Ishikawa (cell line): ENCODE measurements at regions not wholly inside any gene's neighbourhood (a gene's known extent, or its start where the extent isn't known, plus 50 kb on each side); places are given as distances from the start of the nearest gene placed in this dataset.

Source experiments
- CEBPB ChIP-seq: IDR thresholded peaks from 2 replicates; pipeline ENCODE4 v1.6.1; 2012
- CREB1 ChIP-seq: IDR thresholded peaks from 2 replicates; pipeline ENCODE4 v1.6.1; 2012; ENCODE audit warnings: low read depth
- EGR1 ChIP-seq: IDR thresholded peaks from 2 replicates; pipeline ENCODE4 v1.6.1; 2012
- EP300 ChIP-seq: IDR thresholded peaks from 2 replicates; pipeline ENCODE4 v1.6.1; 2012; ENCODE audit warnings: borderline replicate concordance
- FOXM1 ChIP-seq: IDR thresholded peaks from 2 replicates; pipeline ENCODE4 v1.6.1; 2012; ENCODE audit warnings: low read depth, borderline replicate concordance
- NFIC ChIP-seq: IDR thresholded peaks from 2 replicates; pipeline ENCODE4 v1.6.1; 2012
- RAD21 ChIP-seq: IDR thresholded peaks from 2 replicates; pipeline ENCODE4 v1.6.1; 2012; ENCODE audit warnings: low read depth
- TAF1 ChIP-seq: IDR thresholded peaks from 2 replicates; pipeline ENCODE4 v1.6.1; 2012; ENCODE audit warnings: low read depth, mild to moderate bottlenecking
- TCF12 ChIP-seq: IDR thresholded peaks from 2 replicates; pipeline ENCODE4 v1.6.1; 2012; ENCODE audit warnings: low read depth
- TEAD4 ChIP-seq: IDR thresholded peaks from 2 replicates; pipeline ENCODE4 v1.6.1; 2012
- YY1 ChIP-seq: IDR thresholded peaks from 2 replicates; pipeline ENCODE4 v1.6.1; 2012; ENCODE audit warnings: low read depth
- ZBTB7A ChIP-seq: IDR thresholded peaks from 2 replicates; pipeline ENCODE4 v1.6.1; 2012; ENCODE audit warnings: low read depth
- TF ChIP-seq, protein P1 (sequence below): IDR thresholded peaks from 2 replicates; pipeline ENCODE4 v1.6.1; 2012
- TF ChIP-seq, protein P2 (sequence below): IDR thresholded peaks from 2 replicates; pipeline ENCODE4 v1.6.1; 2012; ENCODE audit warnings: low read depth, mild to moderate bottlenecking
- TF ChIP-seq, protein P3 (sequence below): IDR thresholded peaks from 2 replicates; pipeline ENCODE4 v1.6.1; 2012

DNA sequence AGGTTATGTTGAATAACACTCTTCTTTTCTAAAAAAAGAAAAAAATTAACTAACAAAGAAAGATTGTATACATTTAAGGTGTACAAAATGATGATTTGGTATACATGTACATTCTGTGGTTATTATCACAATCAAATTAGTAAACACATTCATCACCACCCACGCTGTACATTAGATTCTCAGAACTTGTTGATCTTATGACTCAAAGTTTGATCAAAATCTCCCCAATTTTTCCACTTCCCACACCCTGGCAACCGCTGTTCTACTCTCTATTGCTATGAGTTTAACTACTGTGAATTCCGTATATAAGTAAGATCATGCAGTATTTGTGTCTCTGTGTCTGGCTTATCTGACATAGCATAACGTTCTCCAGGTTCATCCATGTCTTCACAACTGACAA lies 469.5 kb upstream of the CHRM3 start:
- no peak for TF ChIP-seq TCF12
- TF ChIP-seq TAF1 = no peak
- TF ChIP-seq TEAD4 = no peak
- TF ChIP-seq, protein P1, sequence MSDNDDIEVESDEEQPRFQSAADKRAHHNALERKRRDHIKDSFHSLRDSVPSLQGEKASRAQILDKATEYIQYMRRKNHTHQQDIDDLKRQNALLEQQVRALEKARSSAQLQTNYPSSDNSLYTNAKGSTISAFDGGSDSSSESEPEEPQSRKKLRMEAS = no peak
- no peak for TF ChIP-seq NFIC
- TF ChIP-seq EGR1 = no peak
- TF ChIP-seq, protein P2, sequence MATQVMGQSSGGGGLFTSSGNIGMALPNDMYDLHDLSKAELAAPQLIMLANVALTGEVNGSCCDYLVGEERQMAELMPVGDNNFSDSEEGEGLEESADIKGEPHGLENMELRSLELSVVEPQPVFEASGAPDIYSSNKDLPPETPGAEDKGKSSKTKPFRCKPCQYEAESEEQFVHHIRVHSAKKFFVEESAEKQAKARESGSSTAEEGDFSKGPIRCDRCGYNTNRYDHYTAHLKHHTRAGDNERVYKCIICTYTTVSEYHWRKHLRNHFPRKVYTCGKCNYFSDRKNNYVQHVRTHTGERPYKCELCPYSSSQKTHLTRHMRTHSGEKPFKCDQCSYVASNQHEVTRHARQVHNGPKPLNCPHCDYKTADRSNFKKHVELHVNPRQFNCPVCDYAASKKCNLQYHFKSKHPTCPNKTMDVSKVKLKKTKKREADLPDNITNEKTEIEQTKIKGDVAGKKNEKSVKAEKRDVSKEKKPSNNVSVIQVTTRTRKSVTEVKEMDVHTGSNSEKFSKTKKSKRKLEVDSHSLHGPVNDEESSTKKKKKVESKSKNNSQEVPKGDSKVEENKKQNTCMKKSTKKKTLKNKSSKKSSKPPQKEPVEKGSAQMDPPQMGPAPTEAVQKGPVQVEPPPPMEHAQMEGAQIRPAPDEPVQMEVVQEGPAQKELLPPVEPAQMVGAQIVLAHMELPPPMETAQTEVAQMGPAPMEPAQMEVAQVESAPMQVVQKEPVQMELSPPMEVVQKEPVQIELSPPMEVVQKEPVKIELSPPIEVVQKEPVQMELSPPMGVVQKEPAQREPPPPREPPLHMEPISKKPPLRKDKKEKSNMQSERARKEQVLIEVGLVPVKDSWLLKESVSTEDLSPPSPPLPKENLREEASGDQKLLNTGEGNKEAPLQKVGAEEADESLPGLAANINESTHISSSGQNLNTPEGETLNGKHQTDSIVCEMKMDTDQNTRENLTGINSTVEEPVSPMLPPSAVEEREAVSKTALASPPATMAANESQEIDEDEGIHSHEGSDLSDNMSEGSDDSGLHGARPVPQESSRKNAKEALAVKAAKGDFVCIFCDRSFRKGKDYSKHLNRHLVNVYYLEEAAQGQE = no peak
- no peak for TF ChIP-seq FOXM1
- no peak for TF ChIP-seq CEBPB
- TF ChIP-seq YY1 = no peak
- TF ChIP-seq ZBTB7A = no peak
- no peak for TF ChIP-seq EP300
- TF ChIP-seq CREB1 = no peak
- TF ChIP-seq RAD21 = no peak
- TF ChIP-seq, protein P3, sequence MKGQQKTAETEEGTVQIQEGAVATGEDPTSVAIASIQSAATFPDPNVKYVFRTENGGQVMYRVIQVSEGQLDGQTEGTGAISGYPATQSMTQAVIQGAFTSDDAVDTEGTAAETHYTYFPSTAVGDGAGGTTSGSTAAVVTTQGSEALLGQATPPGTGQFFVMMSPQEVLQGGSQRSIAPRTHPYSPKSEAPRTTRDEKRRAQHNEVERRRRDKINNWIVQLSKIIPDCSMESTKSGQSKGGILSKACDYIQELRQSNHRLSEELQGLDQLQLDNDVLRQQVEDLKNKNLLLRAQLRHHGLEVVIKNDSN = no peak

DNA sequence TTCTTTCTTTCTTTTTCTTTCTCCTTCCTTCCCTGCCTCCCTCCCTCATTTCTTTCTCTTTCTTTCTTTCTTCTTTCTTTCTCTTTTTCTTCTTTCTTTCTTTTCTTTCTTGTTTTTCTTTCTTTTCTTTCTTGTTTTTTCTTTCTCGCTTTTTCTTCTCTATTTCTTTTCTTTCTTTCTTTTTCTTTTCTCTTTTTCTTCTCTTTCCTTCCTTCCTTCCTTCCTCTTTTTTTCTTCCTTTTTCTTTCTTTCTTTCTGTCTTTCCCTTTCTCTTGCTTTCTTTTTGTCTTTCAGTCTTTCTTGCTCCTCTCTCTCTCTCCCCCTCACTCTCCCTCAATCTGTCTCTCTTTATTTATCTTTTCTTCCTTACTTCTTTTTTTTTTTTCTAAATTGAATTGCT lies 472.0 kb upstream of the CHRM3 start:
- TF ChIP-seq EP300 = no peak
- TF ChIP-seq, protein P2 = no peak
- TF ChIP-seq CEBPB = no peak
- TF ChIP-seq NFIC = no peak
- no peak for TF ChIP-seq EGR1
- TF ChIP-seq, protein P1 = no peak
- no peak for TF ChIP-seq TEAD4
- no peak for TF ChIP-seq YY1

DNA sequence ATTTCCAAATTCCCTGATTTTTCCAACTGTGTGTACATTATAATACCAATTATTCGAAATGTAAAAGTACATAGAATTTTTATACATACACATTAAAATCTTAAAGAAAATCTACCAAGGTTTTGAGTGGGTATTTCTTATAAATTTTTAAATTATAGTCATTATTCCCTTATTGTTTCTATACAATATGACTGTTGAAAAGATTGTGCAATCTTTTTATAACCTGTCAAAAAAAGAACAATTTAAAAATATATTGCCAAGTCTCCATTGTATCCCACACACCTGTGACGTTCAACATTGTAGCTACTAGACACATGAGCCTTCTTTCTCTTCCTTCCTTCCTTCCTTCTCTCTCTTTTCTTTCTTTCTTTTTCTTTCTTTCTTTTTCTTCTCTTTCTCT lies 473.2 kb upstream of the CHRM3 start:
- no peak for TF ChIP-seq CEBPB
- TF ChIP-seq CREB1 = no peak
- TF ChIP-seq, protein P3 = no peak
- TF ChIP-seq EP300 = no peak
- no peak for TF ChIP-seq ZBTB7A
- no peak for TF ChIP-seq TCF12
- no peak for TF ChIP-seq TAF1
- no peak for TF ChIP-seq RAD21
- TF ChIP-seq, protein P1 = no peak
- no peak for TF ChIP-seq NFIC

DNA sequence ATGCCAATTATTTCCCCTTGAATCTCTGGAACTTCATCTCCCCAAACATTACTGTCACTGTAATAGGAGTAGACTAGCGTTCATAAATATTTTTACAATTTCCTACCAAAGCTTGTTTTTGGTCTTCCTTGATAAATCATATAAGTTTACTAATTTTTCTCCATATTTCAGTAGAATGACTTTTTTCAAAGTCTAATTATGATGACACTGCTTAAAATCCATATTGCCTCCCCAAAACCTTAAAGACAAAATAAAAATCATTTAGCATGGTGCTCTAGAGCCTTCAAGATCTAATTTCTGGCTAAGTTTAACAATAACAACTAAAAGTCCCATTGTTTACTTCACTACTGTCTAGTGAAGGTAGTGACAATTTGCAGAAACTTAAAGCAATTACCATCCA lies 474.2 kb upstream of the CHRM3 start:
- TF ChIP-seq, protein P1 = no peak
- no peak for TF ChIP-seq TCF12

DNA sequence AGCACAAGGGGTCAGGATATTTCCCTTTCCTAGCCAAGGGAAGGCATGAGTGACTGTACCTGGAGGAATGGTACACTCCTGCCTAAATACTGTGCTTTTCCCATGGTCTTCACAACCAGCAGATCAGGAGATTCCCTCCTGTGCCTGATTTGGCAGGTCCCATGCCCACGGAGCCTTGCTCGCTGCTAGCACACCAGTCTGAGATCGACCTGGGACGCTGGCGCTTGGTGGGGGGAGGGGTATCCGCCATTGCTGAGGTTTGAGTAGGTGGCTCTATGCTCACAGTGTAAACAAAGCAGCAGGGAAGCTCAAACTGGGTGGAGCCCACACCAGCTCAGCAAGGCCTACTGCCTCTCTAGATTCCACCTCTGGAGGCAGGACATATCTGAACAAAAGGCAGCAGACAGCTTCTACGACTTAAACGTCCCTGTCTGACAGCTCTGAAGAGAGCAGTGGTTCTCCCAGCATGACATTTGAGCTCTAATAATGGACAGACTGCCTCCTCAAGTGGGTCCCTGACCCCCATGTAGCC lies 486.0 kb upstream of the CHRM3 start:
- no peak for TF ChIP-seq CEBPB
- TF ChIP-seq, protein P1 = no peak
- TF ChIP-seq EP300 = no peak
- no peak for TF ChIP-seq TEAD4
- TF ChIP-seq, protein P2 = no peak
- TF ChIP-seq, protein P3 = no peak
- TF ChIP-seq RAD21 = no peak
- TF ChIP-seq YY1 = no peak
- TF ChIP-seq EGR1 = no peak
- no peak for TF ChIP-seq TCF12
- no peak for TF ChIP-seq FOXM1
- no peak for TF ChIP-seq ZBTB7A
- TF ChIP-seq TAF1 = no peak
